Fibroblast of lung (primary cell): ENCODE measurements at regions not wholly inside any gene's neighbourhood (a gene's known extent, or its start where the extent isn't known, plus 50 kb on each side); places are given as distances from the start of the nearest gene placed in this dataset.

ENCODE experiments used
- DNase-seq, 2 donors: peaks; one replicate each; pipeline versions ENCODE4 v3.0.0 to v3.0.0-alpha.2; 2010; ENCODE audit warnings: low read depth in 2 of 2
- H2AFZ ChIP-seq: 2 replicates; pipeline ENCODE4 v1.5.1; 2012; ENCODE audit warnings: low read length, control low read depth, inconsistent platforms
- H3K27ac ChIP-seq: 2 replicates; pipeline ENCODE4 v1.5.1; 2011; ENCODE audit warnings: low read length, control low read depth; ENCODE audit not compliant: insufficient read depth
- H3K27me3 ChIP-seq: 2 replicates; pipeline ENCODE4 v1.5.1; 2011; ENCODE audit warnings: mild to moderate bottlenecking, low read length; ENCODE audit not compliant: control insufficient read depth, insufficient read depth
- H3K36me3 ChIP-seq: 2 replicates; pipeline ENCODE4 v1.5.1; 2011; ENCODE audit warnings: low read length; ENCODE audit not compliant: control insufficient read depth, insufficient read depth
- H3K4me1 ChIP-seq: 2 replicates; pipeline ENCODE4 v1.5.1; 2011; ENCODE audit warnings: low read length; ENCODE audit not compliant: control insufficient read depth, insufficient read depth; ENCODE audit errors: extremely low read depth
- H3K4me2 ChIP-seq: 2 replicates; pipeline ENCODE4 v1.5.1; 2011; ENCODE audit warnings: low read length, control low read depth; ENCODE audit not compliant: insufficient read depth; ENCODE audit errors: extremely low read depth
- H3K4me3 ChIP-seq, 4 experiments: fragments of 200-600 bp in 1 of 4; sonication (generic) in 1 of 4; replicated peaks in 1 of 4; 2 replicates each; pipeline ENCODE4 v1.5.1; 2011 to 2016; ENCODE audit warnings: low read length in 4 of 4, low read depth in 3 of 4, mild to moderate bottlenecking in 3 of 4, control low read depth in 2 of 4, inconsistent platforms in 1 of 4, mixed read lengths in 1 of 4; ENCODE audit not compliant: insufficient read depth in 1 of 4; ENCODE audit errors: control extremely low read depth in 1 of 4
- H3K79me2 ChIP-seq: 2 replicates; pipeline ENCODE4 v1.5.1; 2012; ENCODE audit warnings: mild to moderate bottlenecking, low read length, inconsistent platforms; ENCODE audit not compliant: control insufficient read depth, insufficient read depth
- H3K9ac ChIP-seq: 2 replicates; pipeline ENCODE4 v1.5.1; 2011; ENCODE audit warnings: mild to moderate bottlenecking, low read length, control low read depth; ENCODE audit not compliant: insufficient read depth
- H3K9me3 ChIP-seq: 2 replicates; pipeline ENCODE4 v1.5.1; 2012; ENCODE audit warnings: low read depth, low read length; ENCODE audit not compliant: control insufficient read depth, insufficient read depth
- H4K20me1 ChIP-seq: 2 replicates; pipeline ENCODE4 v1.5.1; 2011; ENCODE audit warnings: low read length; ENCODE audit not compliant: control insufficient read depth, insufficient read depth; ENCODE audit errors: extremely low read depth
- CTCF ChIP-seq, 2 donors: IDR thresholded peaks in 1 of 2; conservative IDR thresholded peaks in 1 of 2; 1 replicate in 1 of 2; 2 replicates in 1 of 2; pipeline ENCODE4 v1.5.1; 2011 to 2012; ENCODE audit warnings: low read length in 2 of 2, control low read depth in 1 of 2, inconsistent platforms in 1 of 2, low read depth in 1 of 2, mild to moderate bottlenecking in 1 of 2
- EZH2 ChIP-seq: IDR thresholded peaks from 2 replicates; pipeline ENCODE4 v1.5.1; 2012; ENCODE audit warnings: low read length, control low read depth, mild to moderate bottlenecking; ENCODE audit errors: missing control alignments

- no peak for DNase-seq
- TF ChIP-seq EZH2, result no peak
- TF ChIP-seq CTCF (conservative IDR thresholded peaks at IDR 0.05 in 1 of 2, IDR thresholded peaks at IDR 0.05 in 1 of 2; ENCODE audit: low read depth in 1 of 2, low read length in 2 of 2), result no peak
Observed at GRCh38 chr6:13870214-13870830, 54.4 kb upstream of the RNF182 start.

GRCh38 chr6:13868236-13868635 is 53.9 kb upstream of the MCUR1 start:
- no peak overlapping the region for H3K9ac ChIP-seq
- no peak overlapping the region for H2AFZ ChIP-seq
- H3K4me2 ChIP-seq, result no peak overlapping the region
- TF ChIP-seq CTCF (conservative IDR thresholded peaks at IDR 0.05 in 1 of 2, IDR thresholded peaks at IDR 0.05 in 1 of 2; ENCODE audit: low read depth in 1 of 2, low read length in 2 of 2) (no peak), EZH2 (no peak)
- DNase-seq, result no peak
- H3K27ac ChIP-seq, result no peak overlapping the region
- no peaks in the 10 kb centered on the region for H3K9me3 ChIP-seq
- no peaks in the 10 kb centered on the region for H3K4me1 ChIP-seq
- no peaks in the 10 kb centered on the region for H3K27me3 ChIP-seq
- H4K20me1 ChIP-seq, result no peaks in the 10 kb centered on the region
- no peak overlapping the region for H3K4me3 ChIP-seq
- no peaks in the 10 kb centered on the region for H3K36me3 ChIP-seq
- no peaks in the 10 kb centered on the region for H3K79me2 ChIP-seq

More at GRCh38 chr6:13870214-13870830, 54.4 kb upstream of the RNF182 start:
- H3K36me3 ChIP-seq, result no peaks in the 10 kb centered on the region
- no peaks in the 10 kb centered on the region for H3K9me3 ChIP-seq
- no peaks in the 10 kb centered on the region for H3K4me1 ChIP-seq
- no peaks in the 10 kb centered on the region for H3K27me3 ChIP-seq
- no peak overlapping the region for H3K9ac ChIP-seq
- H3K27ac ChIP-seq, result no peak overlapping the region
- H4K20me1 ChIP-seq, result no peaks in the 10 kb centered on the region
- no peak overlapping the region for H3K4me2 ChIP-seq
- no peak overlapping the region for H3K4me3 ChIP-seq
- no peaks in the 10 kb centered on the region for H3K79me2 ChIP-seq
- no peak overlapping the region for H2AFZ ChIP-seq

GRCh38 chr6:13866301-13866700 is 51.9 kb upstream of the MCUR1 start:
- Histone ChIP-seq H3K4me1 (no peaks in the 10 kb centered on the region), H3K9ac (no peak overlapping the region)
- TF ChIP-seq CTCF (conservative IDR thresholded peaks at IDR 0.05 in 1 of 2, IDR thresholded peaks at IDR 0.05 in 1 of 2; ENCODE audit: low read depth in 1 of 2, low read length in 2 of 2) (no peak), EZH2 (no peak)

More at GRCh38 chr6:13866301-13866700, 51.9 kb upstream of the MCUR1 start:
- Histone ChIP-seq H2AFZ (no peak overlapping the region), H4K20me1 (no peaks in the 10 kb centered on the region), H3K9me3 (no peaks in the 10 kb centered on the region), H3K27me3 (no peaks in the 10 kb centered on the region), H3K79me2 (no peaks in the 10 kb centered on the region), H3K4me2 (no peak overlapping the region), H3K4me3 (no peak overlapping the region), H3K27ac (no peak overlapping the region), H3K36me3 (no peaks in the 10 kb centered on the region)
- no peak for DNase-seq
